K562 (cell line): ENCODE measurements at regions not wholly inside any gene's neighbourhood (a gene's known extent, or its start where the extent isn't known, plus 50 kb on each side); places are given as distances from the start of the nearest gene placed in this dataset.

ENCODE experiments used
- ATAC-seq: fragments of 200-7000 bp; cut with Tn5 transposase; 3 replicates; pipeline ENCODE4 v1.9.1; 2020; ENCODE audit warnings: moderate library complexity
- BruUV-seq: library from RNA; stranded (reverse); fragments of 400-500 nt; replicated peaks from 2 replicates; lab custom pipeline; 2021; lab: Mats Ljungman, UMichigan
- CTCF ChIA-PET: fragments of 300-600 bp; formaldehyde crosslinking; extraction: SDS; loops from one replicate; lab custom pipeline; 2021; ENCODE audit warnings: low intra/inter-chr PET ratio; lab: Yijun Ruan, JAX
- POLR2A ChIA-PET: fragments of 300-600, 350-650 bp; sonication (Branson Sonifier 250); formaldehyde crosslinking; extraction: SDS; loops from one replicate; lab custom pipeline; 2021; ENCODE audit warnings: antibody characterized with exemption, inconsistent platforms; lab: Yijun Ruan, JAX
- DNase-seq, 4 experiments: peaks; one replicate each; pipeline versions ENCODE4 v3.0.0 to v3.0.0-alpha.2; 2011 to 2018; ENCODE audit warnings: low spot score in 3 of 4, mixed read lengths in 3 of 4; ENCODE audit errors: extremely low read depth in 1 of 4
- FAIRE-seq: peaks from 2 replicates; lab custom pipeline; 2011; peaks lifted over from hg19 to GRCh38; lab: Jason Lieb, UNC
- H2AFZ ChIP-seq: 2 replicates; pipeline ENCODE4 v1.6.0; 2011; ENCODE audit warnings: low read depth, low read length, control low read depth, inconsistent platforms
- H3K27ac ChIP-seq: fragments of 200-600 bp; 3 replicates; pipeline ENCODE4 v1.8.0; 2011; ENCODE audit warnings: low read depth, mild to moderate bottlenecking, control low read depth, inconsistent platforms, low read length, moderate library complexity, mixed read lengths; ENCODE audit errors: extremely low read depth
- H3K27me3 ChIP-seq, 2 experiments: fragments of 300-600 bp in 1 of 2; 2 replicates in 1 of 2; 3 replicates in 1 of 2; pipeline versions ENCODE4 v1.6.0 to v1.8.0; 2011; ENCODE audit warnings: inconsistent platforms in 2 of 2, low read length in 2 of 2, mild to moderate bottlenecking in 1 of 2, mixed read lengths in 1 of 2, moderate library complexity in 1 of 2; ENCODE audit not compliant: control insufficient read depth in 2 of 2, insufficient read depth in 2 of 2
- H3K36me3 ChIP-seq: fragments of 300-600 bp; 3 replicates; pipeline ENCODE4 v1.8.0; 2011; ENCODE audit warnings: mild to moderate bottlenecking, low read length, inconsistent platforms; ENCODE audit not compliant: control insufficient read depth, insufficient read depth
- H3K4me1 ChIP-seq, 2 experiments: fragments of 200-600 bp in 1 of 2; replicated peaks in 1 of 2; 2 replicates in 1 of 2; 3 replicates in 1 of 2; pipeline versions ENCODE4 v1.5.1 to v1.8.0; 2011; ENCODE audit warnings: inconsistent platforms in 2 of 2, low read length in 2 of 2, mild to moderate bottlenecking in 1 of 2, mixed read lengths in 1 of 2, moderate library complexity in 1 of 2; ENCODE audit not compliant: control insufficient read depth in 2 of 2, insufficient read depth in 2 of 2
- H3K4me2 ChIP-seq: 2 replicates; pipeline ENCODE4 v1.6.1; 2011; ENCODE audit warnings: low read length, control low read depth, inconsistent platforms, mixed read lengths; ENCODE audit not compliant: insufficient read depth
- H3K4me3 ChIP-seq: fragments of 200-600 bp; sonication (generic), shearing (Covaris generic); 2 replicates; pipeline ENCODE4 v1.5.1; 2016; ENCODE audit warnings: control low read depth, inconsistent platforms
- H3K79me2 ChIP-seq: fragments of 200-600 bp; 3 replicates; pipeline ENCODE4 v1.8.0; 2011; ENCODE audit warnings: low read length, inconsistent platforms; ENCODE audit not compliant: control insufficient read depth, insufficient read depth
- H3K9ac ChIP-seq, 2 experiments: 2 replicates each; pipeline versions ENCODE4 v1.6.0 to v1.6.1; 2011; ENCODE audit warnings: low read depth in 2 of 2, low read length in 2 of 2, control low read depth in 1 of 2, inconsistent platforms in 1 of 2, mild to moderate bottlenecking in 1 of 2, mixed read lengths in 1 of 2; ENCODE audit not compliant: insufficient read depth in 1 of 2
- H3K9me1 ChIP-seq: one replicate; pipeline ENCODE4 v1.6.0; 2011; ENCODE audit warnings: inconsistent platforms, mild to moderate bottlenecking, low read length, moderate library complexity; ENCODE audit not compliant: control insufficient read depth, insufficient read depth
- H3K9me3 ChIP-seq: replicated peaks from 2 replicates; pipeline ENCODE4 v1.5.1; 2011; ENCODE audit warnings: low read depth, low read length, inconsistent platforms; ENCODE audit not compliant: control insufficient read depth, insufficient read depth
- H4K20me1 ChIP-seq: replicated peaks from 2 replicates; pipeline ENCODE4 v1.6.1; 2011; ENCODE audit warnings: low read length, inconsistent platforms, mixed read lengths; ENCODE audit not compliant: control insufficient read depth, insufficient read depth
- CBX5 ChIP-seq: IDR thresholded peaks from 2 replicates; pipeline ENCODE4 v1.6.1; 2014; ENCODE audit warnings: low read depth, borderline replicate concordance
- NBN ChIP-seq: fragments of 450-650 bp; IDR thresholded peaks from 2 replicates; pipeline ENCODE4 v1.6.1; 2016; ENCODE audit warnings: low read depth, mild to moderate bottlenecking
- NCOA1 ChIP-seq: fragments of 450-650 bp; IDR thresholded peaks from 2 replicates; pipeline ENCODE4 v1.6.1; 2016; ENCODE audit warnings: low read depth
- RBM22 ChIP-seq: fragments of 200-400 bp; formaldehyde crosslinking; IDR thresholded peaks from 2 replicates; pipeline ENCODE4 v1.6.1; 2018; ENCODE audit warnings: low read length, low read depth; ENCODE audit not compliant: poor library complexity, severe bottlenecking
- ZNF431 ChIP-seq: sonication (generic); formaldehyde crosslinking; IDR thresholded peaks from 2 replicates; pipeline ENCODE4 v1.8.0; 2022; ENCODE audit warnings: mild to moderate bottlenecking, missing genetic modification reagents
- ZNF444 ChIP-seq: fragments of 250-450 bp; sonication (Bioruptor Pico); IDR thresholded peaks from 2 replicates; pipeline ENCODE4 v1.4.0; 2020; ENCODE audit warnings: mild to moderate bottlenecking, moderate library complexity
- WGBS: fragments of 100-300 bp; shearing (Covaris generic); methylation state at CpG from one replicate; pipeline ENCODE4 v1.1.6; 2016; ENCODE audit warnings: low coverage, mixed read lengths; ENCODE audit not compliant: insufficient coverage; ENCODE audit errors: missing lambda C conversion rate; 5-methylcytosine and 5-hydroxymethylcytosine counted together
- in situ Hi-C: fragments of 300-500 bp; cut with MboI; formaldehyde crosslinking; loops from 4 replicates; pipeline ENCODE4 v1.15.0; 2018; ENCODE audit warnings: inconsistent platforms, mixed read lengths
- intact Hi-C: fragments of 100-400 bp; cut with micrococcal nuclease; formaldehyde crosslinking; loops from 2 replicates; pipeline ENCODE4 v1.14.2; 2022
- TF ChIP-seq, protein P1 (sequence below): sonication (generic); formaldehyde crosslinking; IDR thresholded peaks from 2 replicates; pipeline ENCODE4 v1.8.0; 2022; ENCODE audit warnings: mild to moderate bottlenecking, missing genetic modification reagents
- TF ChIP-seq, protein P2 (sequence below): fragments of 450-650 bp; IDR thresholded peaks from 2 replicates; pipeline ENCODE4 v1.6.1; 2018; ENCODE audit warnings: mild to moderate bottlenecking, low read depth; ENCODE audit not compliant: partially characterized antibody
- TF ChIP-seq, protein P3 (sequence below): sonication (generic); formaldehyde crosslinking; IDR thresholded peaks from 2 replicates; pipeline ENCODE4 v1.8.0; 2022; ENCODE audit warnings: missing genetic modification reagents, mild to moderate bottlenecking, moderate library complexity, borderline replicate concordance
- TF ChIP-seq, protein P4 (sequence below), 2 experiments: fragments of 450-650 bp; IDR thresholded peaks; 2 replicates each; pipeline ENCODE4 v1.6.1; 2016

DNA sequence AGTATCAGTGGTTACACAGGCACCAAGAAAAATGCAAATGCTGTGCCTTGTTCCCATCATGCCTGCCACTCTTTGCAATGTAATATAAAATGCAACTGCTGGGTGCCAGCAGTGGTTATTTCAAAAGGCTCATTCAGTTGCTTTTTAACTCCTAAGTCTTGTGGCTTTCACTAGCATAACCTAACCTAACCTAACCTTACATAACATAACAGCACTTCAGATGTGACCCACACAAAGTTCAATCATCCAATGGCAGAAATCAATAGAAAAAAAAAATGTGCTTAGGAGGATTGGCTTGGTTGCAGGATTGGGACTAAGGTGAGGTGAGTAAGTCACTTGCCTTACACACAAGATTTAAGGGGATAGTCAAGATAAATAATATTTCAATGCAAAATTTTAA, 60.2 kb upstream of the VMA21 start (continued):
- TF ChIP-seq, protein P1, sequence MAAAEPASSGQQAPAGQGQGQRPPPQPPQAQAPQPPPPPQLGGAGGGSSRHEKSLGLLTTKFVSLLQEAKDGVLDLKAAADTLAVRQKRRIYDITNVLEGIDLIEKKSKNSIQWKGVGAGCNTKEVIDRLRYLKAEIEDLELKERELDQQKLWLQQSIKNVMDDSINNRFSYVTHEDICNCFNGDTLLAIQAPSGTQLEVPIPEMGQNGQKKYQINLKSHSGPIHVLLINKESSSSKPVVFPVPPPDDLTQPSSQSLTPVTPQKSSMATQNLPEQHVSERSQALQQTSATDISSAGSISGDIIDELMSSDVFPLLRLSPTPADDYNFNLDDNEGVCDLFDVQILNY (CRISPR knock-in tag) = no peak
- no peak for TF ChIP-seq CBX5
- TF ChIP-seq, protein P2, sequence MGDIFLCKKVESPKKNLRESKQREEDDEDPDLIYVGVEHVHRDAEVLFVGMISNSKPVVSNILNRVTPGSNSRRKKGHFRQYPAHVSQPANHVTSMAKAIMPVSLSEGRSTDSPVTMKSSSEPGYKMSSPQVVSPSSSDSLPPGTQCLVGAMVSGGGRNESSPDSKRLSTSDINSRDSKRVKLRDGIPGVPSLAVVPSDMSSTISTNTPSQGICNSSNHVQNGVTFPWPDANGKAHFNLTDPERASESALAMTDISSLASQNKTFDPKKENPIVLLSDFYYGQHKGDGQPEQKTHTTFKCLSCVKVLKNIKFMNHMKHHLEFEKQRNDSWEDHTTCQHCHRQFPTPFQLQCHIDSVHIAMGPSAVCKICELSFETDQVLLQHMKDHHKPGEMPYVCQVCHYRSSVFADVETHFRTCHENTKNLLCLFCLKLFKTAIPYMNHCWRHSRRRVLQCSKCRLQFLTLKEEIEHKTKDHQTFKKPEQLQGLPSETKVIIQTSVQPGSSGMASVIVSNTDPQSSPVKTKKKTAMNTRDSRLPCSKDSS = no peak
- TF ChIP-seq NBN = no peak

DNA sequence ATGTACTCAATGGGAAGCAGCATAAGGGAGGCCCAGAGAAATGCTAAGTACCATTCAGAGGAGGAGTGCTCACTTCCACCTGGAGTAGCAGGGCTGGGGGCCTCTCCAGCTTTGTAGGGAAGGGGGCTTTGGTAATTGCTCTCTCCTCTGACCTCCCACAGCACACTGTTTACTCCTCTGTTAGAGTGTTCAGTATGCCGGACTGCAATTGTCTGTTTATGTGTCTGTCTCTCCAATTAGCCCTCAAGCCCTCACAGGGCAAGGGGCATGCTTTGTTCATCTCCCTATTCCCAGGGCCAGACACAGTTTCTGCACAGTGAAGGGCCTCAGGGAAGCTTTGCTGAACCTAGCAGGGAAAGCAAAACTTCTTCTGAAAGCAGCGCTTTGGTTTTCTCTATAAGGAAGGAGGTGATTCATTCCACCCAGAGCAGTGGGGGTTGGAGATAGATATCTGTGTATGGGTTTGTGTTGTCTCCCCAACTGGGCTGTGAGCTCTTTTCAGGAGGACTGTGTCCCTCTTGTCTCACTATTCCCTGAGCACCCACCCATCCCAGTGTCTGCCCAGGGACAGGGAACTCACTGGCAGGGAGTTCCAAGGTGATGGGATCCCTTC, 50.0 kb upstream of the VMA21 start:
- intact Hi-C loops = no loop called here
- peaks cover 0 to 13% of the 10 kb centered on the region in 2 experiments; a peak in 2 of 5 replicates for H3K27me3 ChIP-seq
- no peak for ATAC-seq

More for the DNA sequence above, 50.0 kb upstream of the VMA21 start:
- Histone ChIP-seq H3K9me3 (no peaks in the 10 kb centered on the region), H3K9me1 (no peaks in the 10 kb centered on the region), H4K20me1 (no peaks in the 10 kb centered on the region), H3K79me2 (no peaks in the 10 kb centered on the region), H3K9ac (no peak overlapping the region), H3K36me3 (no peaks in the 10 kb centered on the region), H2AFZ (no peak overlapping the region), H3K27ac (no peak overlapping the region), H3K4me3 (no peak overlapping the region), H3K4me2 (no peak overlapping the region), H3K4me1 (no peaks in the 10 kb centered on the region)
- in situ Hi-C loops = loop anchor here (10.0 kb wide), 1 partner anchor 338 kb away; no protein-coding TSS in a partner anchor
- no peak for DNase-seq
- no peak for FAIRE-seq
- POLR2A ChIA-PET = no interaction called here
- 0% methylated on average over 1 of the region's 2 CpGs for WGBS
- no TSS peak for BruUV-seq
- CTCF ChIA-PET = no interaction called here
- no peak for TF ChIP-seq ZNF444 (CRISPR knock-in tag)
- TF ChIP-seq, protein P3, sequence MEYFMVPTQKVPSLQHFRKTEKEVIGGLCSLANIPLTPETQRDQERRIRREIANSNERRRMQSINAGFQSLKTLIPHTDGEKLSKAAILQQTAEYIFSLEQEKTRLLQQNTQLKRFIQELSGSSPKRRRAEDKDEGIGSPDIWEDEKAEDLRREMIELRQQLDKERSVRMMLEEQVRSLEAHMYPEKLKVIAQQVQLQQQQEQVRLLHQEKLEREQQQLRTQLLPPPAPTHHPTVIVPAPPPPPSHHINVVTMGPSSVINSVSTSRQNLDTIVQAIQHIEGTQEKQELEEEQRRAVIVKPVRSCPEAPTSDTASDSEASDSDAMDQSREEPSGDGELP = no peak
- TF ChIP-seq, protein P4, sequence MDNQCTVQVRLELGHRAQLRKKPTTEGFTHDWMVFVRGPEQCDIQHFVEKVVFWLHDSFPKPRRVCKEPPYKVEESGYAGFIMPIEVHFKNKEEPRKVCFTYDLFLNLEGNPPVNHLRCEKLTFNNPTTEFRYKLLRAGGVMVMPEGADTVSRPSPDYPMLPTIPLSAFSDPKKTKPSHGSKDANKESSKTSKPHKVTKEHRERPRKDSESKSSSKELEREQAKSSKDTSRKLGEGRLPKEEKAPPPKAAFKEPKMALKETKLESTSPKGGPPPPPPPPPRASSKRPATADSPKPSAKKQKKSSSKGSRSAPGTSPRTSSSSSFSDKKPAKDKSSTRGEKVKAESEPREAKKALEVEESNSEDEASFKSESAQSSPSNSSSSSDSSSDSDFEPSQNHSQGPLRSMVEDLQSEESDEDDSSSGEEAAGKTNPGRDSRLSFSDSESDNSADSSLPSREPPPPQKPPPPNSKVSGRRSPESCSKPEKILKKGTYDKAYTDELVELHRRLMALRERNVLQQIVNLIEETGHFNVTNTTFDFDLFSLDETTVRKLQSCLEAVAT (IDR thresholded peaks at IDR 0.05) = no peak
- TF ChIP-seq ZNF431 (CRISPR knock-in tag) = no peak
- TF ChIP-seq NCOA1 = no peak
- TF ChIP-seq RBM22 = no peak
- TF ChIP-seq, all 486 proteins: peak for 0
